GM23338 (cell line): ENCODE measurements at regions not wholly inside any gene's neighbourhood (a gene's known extent, or its start where the extent isn't known, plus 50 kb on each side); places are given as distances from the start of the nearest gene placed in this dataset.

Experiments used
- EZH2 ChIP-seq: fragments of 200-600 bp; sonication (generic); IDR thresholded peaks from one replicate; pipeline ENCODE4 v1.8.0; 2017; ENCODE audit warnings: antibody characterized with exemption, mild to moderate bottlenecking, low read depth; ENCODE audit not compliant: unreplicated experiment
- EZH2phosphoT487 ChIP-seq: fragments of 200-600 bp; sonication (generic); IDR thresholded peaks from one replicate; pipeline ENCODE4 v1.8.1; 2018; ENCODE audit warnings: antibody characterized with exemption; ENCODE audit not compliant: unreplicated experiment
- JUNB ChIP-seq: IDR thresholded peaks from one replicate; pipeline ENCODE4 v1.6.1; 2016; ENCODE audit warnings: antibody characterized with exemption; ENCODE audit not compliant: unreplicated experiment
- POLR2AphosphoS5 ChIP-seq: IDR thresholded peaks from 2 replicates; pipeline ENCODE4 v1.6.1; 2016; ENCODE audit warnings: antibody characterized with exemption, low read depth
- STAT1 ChIP-seq: IDR thresholded peaks from one replicate; pipeline ENCODE4 v1.6.1; 2016; ENCODE audit warnings: antibody characterized with exemption; ENCODE audit not compliant: unreplicated experiment
- ZNF114 ChIP-seq: fragments of 250-450 bp; sonication (Bioruptor Pico); IDR thresholded peaks from 2 replicates; pipeline ENCODE4 v1.5.0; 2020; ENCODE audit warnings: mild to moderate bottlenecking, moderate library complexity
- TF ChIP-seq, protein P1 (sequence below), 2 experiments: fragments of 200-600 bp in 1 of 2; sonication (generic) in 1 of 2; conservative IDR thresholded peaks; 2 replicates each; pipeline versions ENCODE4 v1.5.1 to v1.6.1; 2016 to 2017; ENCODE audit warnings: antibody characterized with exemption in 2 of 2, low read depth in 2 of 2, mild to moderate bottlenecking in 2 of 2, moderate library complexity in 1 of 2
- TF ChIP-seq, protein P2 (sequence below): IDR thresholded peaks from one replicate; pipeline ENCODE4 v1.6.1; 2018; ENCODE audit warnings: antibody characterized with exemption; ENCODE audit not compliant: unreplicated experiment
- TF ChIP-seq, protein P3 (sequence below): IDR thresholded peaks from 2 replicates; pipeline ENCODE4 v1.6.1; 2016; ENCODE audit warnings: antibody characterized with exemption

DNA sequence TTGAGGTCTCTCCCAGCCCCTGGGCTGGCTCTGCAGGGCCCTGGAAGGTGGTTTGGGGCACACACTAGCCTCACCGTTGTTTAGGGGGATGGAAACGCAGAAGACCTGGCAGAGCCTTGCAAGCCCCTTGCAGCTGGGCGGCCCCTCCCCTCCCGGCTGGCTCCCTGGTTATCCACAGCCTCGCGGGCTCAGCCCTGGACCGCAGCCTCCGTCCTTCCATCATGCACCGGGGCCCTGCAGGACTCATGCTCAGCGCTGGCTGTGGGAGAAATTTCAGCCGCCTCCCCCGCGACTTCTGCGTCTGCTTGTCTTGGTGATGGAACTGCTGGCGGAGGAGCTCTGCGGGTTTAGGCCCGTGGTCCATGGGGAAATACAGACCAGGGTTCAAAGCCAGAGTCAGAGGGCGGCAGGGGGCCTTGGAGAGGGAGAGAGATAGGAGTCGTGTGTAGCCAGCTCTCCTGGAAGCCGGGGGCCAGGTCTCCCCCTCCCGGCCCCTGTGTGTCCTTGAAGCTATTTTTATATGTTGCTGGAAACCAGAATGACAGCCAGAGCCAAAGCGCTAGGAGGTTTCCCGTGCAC is 75.8 kb upstream of the IER5L start:
- TF ChIP-seq, protein P1, sequence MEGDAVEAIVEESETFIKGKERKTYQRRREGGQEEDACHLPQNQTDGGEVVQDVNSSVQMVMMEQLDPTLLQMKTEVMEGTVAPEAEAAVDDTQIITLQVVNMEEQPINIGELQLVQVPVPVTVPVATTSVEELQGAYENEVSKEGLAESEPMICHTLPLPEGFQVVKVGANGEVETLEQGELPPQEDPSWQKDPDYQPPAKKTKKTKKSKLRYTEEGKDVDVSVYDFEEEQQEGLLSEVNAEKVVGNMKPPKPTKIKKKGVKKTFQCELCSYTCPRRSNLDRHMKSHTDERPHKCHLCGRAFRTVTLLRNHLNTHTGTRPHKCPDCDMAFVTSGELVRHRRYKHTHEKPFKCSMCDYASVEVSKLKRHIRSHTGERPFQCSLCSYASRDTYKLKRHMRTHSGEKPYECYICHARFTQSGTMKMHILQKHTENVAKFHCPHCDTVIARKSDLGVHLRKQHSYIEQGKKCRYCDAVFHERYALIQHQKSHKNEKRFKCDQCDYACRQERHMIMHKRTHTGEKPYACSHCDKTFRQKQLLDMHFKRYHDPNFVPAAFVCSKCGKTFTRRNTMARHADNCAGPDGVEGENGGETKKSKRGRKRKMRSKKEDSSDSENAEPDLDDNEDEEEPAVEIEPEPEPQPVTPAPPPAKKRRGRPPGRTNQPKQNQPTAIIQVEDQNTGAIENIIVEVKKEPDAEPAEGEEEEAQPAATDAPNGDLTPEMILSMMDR (conservative IDR thresholded peaks at IDR 0.05; ENCODE audit: low read depth in 2 of 2), result no peak
- TF ChIP-seq EZH2 (no peak), ZNF114 (CRISPR knock-in tag) (no peak), POLR2AphosphoS5 (no peak), STAT1 (no peak), EZH2phosphoT487 (no peak), JUNB (no peak)
- TF ChIP-seq, protein P2, sequence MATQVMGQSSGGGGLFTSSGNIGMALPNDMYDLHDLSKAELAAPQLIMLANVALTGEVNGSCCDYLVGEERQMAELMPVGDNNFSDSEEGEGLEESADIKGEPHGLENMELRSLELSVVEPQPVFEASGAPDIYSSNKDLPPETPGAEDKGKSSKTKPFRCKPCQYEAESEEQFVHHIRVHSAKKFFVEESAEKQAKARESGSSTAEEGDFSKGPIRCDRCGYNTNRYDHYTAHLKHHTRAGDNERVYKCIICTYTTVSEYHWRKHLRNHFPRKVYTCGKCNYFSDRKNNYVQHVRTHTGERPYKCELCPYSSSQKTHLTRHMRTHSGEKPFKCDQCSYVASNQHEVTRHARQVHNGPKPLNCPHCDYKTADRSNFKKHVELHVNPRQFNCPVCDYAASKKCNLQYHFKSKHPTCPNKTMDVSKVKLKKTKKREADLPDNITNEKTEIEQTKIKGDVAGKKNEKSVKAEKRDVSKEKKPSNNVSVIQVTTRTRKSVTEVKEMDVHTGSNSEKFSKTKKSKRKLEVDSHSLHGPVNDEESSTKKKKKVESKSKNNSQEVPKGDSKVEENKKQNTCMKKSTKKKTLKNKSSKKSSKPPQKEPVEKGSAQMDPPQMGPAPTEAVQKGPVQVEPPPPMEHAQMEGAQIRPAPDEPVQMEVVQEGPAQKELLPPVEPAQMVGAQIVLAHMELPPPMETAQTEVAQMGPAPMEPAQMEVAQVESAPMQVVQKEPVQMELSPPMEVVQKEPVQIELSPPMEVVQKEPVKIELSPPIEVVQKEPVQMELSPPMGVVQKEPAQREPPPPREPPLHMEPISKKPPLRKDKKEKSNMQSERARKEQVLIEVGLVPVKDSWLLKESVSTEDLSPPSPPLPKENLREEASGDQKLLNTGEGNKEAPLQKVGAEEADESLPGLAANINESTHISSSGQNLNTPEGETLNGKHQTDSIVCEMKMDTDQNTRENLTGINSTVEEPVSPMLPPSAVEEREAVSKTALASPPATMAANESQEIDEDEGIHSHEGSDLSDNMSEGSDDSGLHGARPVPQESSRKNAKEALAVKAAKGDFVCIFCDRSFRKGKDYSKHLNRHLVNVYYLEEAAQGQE, result no peak
- TF ChIP-seq, protein P3, sequence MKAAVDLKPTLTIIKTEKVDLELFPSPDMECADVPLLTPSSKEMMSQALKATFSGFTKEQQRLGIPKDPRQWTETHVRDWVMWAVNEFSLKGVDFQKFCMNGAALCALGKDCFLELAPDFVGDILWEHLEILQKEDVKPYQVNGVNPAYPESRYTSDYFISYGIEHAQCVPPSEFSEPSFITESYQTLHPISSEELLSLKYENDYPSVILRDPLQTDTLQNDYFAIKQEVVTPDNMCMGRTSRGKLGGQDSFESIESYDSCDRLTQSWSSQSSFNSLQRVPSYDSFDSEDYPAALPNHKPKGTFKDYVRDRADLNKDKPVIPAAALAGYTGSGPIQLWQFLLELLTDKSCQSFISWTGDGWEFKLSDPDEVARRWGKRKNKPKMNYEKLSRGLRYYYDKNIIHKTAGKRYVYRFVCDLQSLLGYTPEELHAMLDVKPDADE, result no peak
